ENCODE measurements at regions not wholly inside any gene's neighbourhood (a gene's known extent, or its start where the extent isn't known, plus 50 kb on each side); places are given as distances from the start of the nearest gene placed in this dataset.

- intact Hi-C loops (cut with DNase I; ENCODE audit: low total_unique reads): no loop called here
Measured at GRCh38 chr6:118710616-118711015, 59.2 kb upstream of the CEP85L start.

GRCh38 chr6:118709859-118710350 lies 58.5 kb upstream of the CEP85L start:
- TF ChIP-seq POLR2A (IDR thresholded peaks at IDR 0.05): no peak
- no peak for TF ChIP-seq CTCF (IDR thresholded peaks at IDR 0.05)
- DNase-seq (ENCODE audit: low spot score in 2 of 2): no peak

More at GRCh38 chr6:118710616-118711015, 59.2 kb upstream of the CEP85L start:
- TF ChIP-seq CTCF (IDR thresholded peaks at IDR 0.05) (no peak), POLR2A (IDR thresholded peaks at IDR 0.05) (no peak)
- WGBS, 2 donors: 75 to 85% methylated on average over 5 of the region's 5 CpGs
- H3K4me3 ChIP-seq (ENCODE audit: low read depth, poor library complexity, severe bottlenecking): no peak overlapping the region
- no peak for DNase-seq (ENCODE audit: low spot score in 2 of 2)

GRCh38 chr6:118708744-118709143 lies 57.4 kb upstream of the CEP85L start:
- intact Hi-C loops (cut with DNase I; ENCODE audit: low total_unique reads): no loop called here
- 42 to 51% methylated on average over 5 of the region's 5 CpGs for WGBS, 2 donors
- no peak for DNase-seq (ENCODE audit: low spot score in 2 of 2)
- no peak overlapping the region for H3K4me3 ChIP-seq (ENCODE audit: low read depth, poor library complexity, severe bottlenecking)
- no peak for TF ChIP-seq POLR2A (IDR thresholded peaks at IDR 0.05)
- TF ChIP-seq CTCF (IDR thresholded peaks at IDR 0.05): no peak

More at GRCh38 chr6:118709859-118710350, 58.5 kb upstream of the CEP85L start:
- intact Hi-C loops (cut with DNase I; ENCODE audit: low total_unique reads): no loop called here
- 27 to 41% methylated on average over 3 of the region's 3 CpGs for WGBS, 2 donors
- no peak overlapping the region for H3K4me3 ChIP-seq (ENCODE audit: low read depth, poor library complexity, severe bottlenecking)

GRCh38 chr6:118708055-118708454 lies 56.7 kb upstream of the CEP85L start:
- TF ChIP-seq POLR2A (IDR thresholded peaks at IDR 0.05): no peak
- TF ChIP-seq CTCF (IDR thresholded peaks at IDR 0.05): no peak
- H3K4me3 ChIP-seq (ENCODE audit: low read depth, poor library complexity, severe bottlenecking): no peak overlapping the region
- 92 to 98% methylated on average over 3 of the region's 3 CpGs for WGBS, 2 donors
- DNase-seq (ENCODE audit: low spot score in 2 of 2): no peak
- intact Hi-C loops (cut with DNase I; ENCODE audit: low total_unique reads): no loop called here

GRCh38 chr6:118706702-118707101 lies 55.3 kb upstream of the CEP85L start:
- no peak for DNase-seq (ENCODE audit: low spot score in 2 of 2)
- no peak for TF ChIP-seq POLR2A (IDR thresholded peaks at IDR 0.05)
- TF ChIP-seq CTCF (IDR thresholded peaks at IDR 0.05): no peak
- WGBS, 2 donors: 86 to 94% methylated on average over 3 of the region's 3 CpGs
- intact Hi-C loops (cut with DNase I; ENCODE audit: low total_unique reads): no loop called here
- no peak overlapping the region for H3K4me3 ChIP-seq (ENCODE audit: low read depth, poor library complexity, severe bottlenecking)
